ENCODE measurements at regions not wholly inside any gene's neighbourhood (a gene's known extent, or its start where the extent isn't known, plus 50 kb on each side); places are given as distances from the start of the nearest gene placed in this dataset.

DNA sequence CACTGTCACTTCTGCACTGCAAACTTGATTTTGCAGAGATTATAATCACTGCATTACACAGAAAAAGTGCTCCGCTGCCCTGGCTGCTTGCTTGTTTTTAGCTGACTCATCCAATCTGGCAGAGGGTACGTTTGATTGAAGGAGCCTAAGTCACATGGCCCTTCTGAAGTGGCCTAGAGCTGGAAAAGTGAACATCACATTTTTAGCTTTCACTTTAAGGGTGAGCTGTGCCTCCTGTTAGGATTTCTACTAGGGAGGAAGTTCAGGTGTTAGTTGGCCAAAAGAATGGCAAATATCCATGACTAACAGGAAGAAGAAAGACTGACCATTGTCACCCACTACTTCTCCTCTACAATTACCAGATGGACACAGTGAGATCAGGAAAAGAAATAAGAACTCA lies 889.1 kb upstream of the MAP3K7 start:
- DNase-seq (ENCODE audit: low read depth, low spot score), result no peak
- H3K27me3 ChIP-seq (ENCODE audit: insufficient read depth, insufficient read length), result no peaks in the 10 kb centered on the region

DNA sequence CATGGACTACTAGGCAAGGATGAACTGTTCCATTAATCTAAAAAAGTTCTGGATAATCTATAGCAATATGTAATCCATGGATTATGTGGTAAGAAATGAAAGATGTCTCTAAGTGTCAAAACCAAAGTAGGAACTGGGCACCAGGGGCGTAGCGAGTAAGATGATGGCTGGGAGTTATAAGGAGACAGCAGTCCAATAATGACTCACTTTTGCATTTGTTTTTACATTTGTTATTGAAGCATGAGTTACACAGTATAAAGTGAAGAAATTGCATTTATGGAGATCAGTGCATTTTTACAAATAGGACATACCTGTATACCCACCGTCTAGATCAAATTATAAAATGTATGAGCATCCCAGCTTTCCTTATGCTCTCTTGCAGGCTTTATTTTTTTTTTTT lies 878.5 kb upstream of the MAP3K7 start:
- Histone ChIP-seq H3K4me3 (ENCODE audit: insufficient read length, low read depth) (no peak overlapping the region), H3K27me3 (ENCODE audit: insufficient read depth, insufficient read length) (no peaks in the 10 kb centered on the region), H3K4me1 (ENCODE audit: insufficient read depth, insufficient read length) (no peaks in the 10 kb centered on the region), H3K9me3 (ENCODE audit: insufficient read depth, low read length) (no peaks in the 10 kb centered on the region), H3K9ac (ENCODE audit: insufficient read length, low read depth) (no peak overlapping the region), H3K36me3 (ENCODE audit: insufficient read depth, insufficient read length, low read length) (no peaks in the 10 kb centered on the region)
- no peak for TF ChIP-seq SUZ12 (IDR thresholded peaks at IDR 0.05; ENCODE audit: extremely low read depth, insufficient read depth, insufficient read length)
- no peak for TF ChIP-seq ZNF274 (IDR thresholded peaks at IDR 0.05; ENCODE audit: low read depth, low read length)
- no peak for TF ChIP-seq YY1 (IDR thresholded peaks at IDR 0.05; ENCODE audit: insufficient read depth, insufficient read length)
- no peak for DNase-seq (ENCODE audit: low read depth, low spot score)

More for the DNA sequence above, 889.1 kb upstream of the MAP3K7 start:
- Histone ChIP-seq H3K36me3 (ENCODE audit: insufficient read depth, insufficient read length, low read length) (no peaks in the 10 kb centered on the region), H3K9ac (ENCODE audit: insufficient read length, low read depth) (no peak overlapping the region), H3K4me3 (ENCODE audit: insufficient read length, low read depth) (no peak overlapping the region), H3K4me1 (ENCODE audit: insufficient read depth, insufficient read length) (no peaks in the 10 kb centered on the region), H3K9me3 (ENCODE audit: insufficient read depth, low read length) (no peaks in the 10 kb centered on the region)
- TF ChIP-seq ZNF274 (IDR thresholded peaks at IDR 0.05; ENCODE audit: low read depth, low read length) (no peak), SUZ12 (IDR thresholded peaks at IDR 0.05; ENCODE audit: extremely low read depth, insufficient read depth, insufficient read length) (no peak), YY1 (IDR thresholded peaks at IDR 0.05; ENCODE audit: insufficient read depth, insufficient read length) (no peak)

- no peaks in the 10 kb centered on the region for H3K4me1 ChIP-seq (ENCODE audit: insufficient read depth, insufficient read length)
- no peak overlapping the region for H3K9ac ChIP-seq (ENCODE audit: insufficient read length, low read depth)
- H3K27me3 ChIP-seq (ENCODE audit: insufficient read depth, insufficient read length), result no peaks in the 10 kb centered on the region
Observed at GRCh38 chr6:91464718-91465117, 877.8 kb upstream of the MAP3K7 start.

DNA sequence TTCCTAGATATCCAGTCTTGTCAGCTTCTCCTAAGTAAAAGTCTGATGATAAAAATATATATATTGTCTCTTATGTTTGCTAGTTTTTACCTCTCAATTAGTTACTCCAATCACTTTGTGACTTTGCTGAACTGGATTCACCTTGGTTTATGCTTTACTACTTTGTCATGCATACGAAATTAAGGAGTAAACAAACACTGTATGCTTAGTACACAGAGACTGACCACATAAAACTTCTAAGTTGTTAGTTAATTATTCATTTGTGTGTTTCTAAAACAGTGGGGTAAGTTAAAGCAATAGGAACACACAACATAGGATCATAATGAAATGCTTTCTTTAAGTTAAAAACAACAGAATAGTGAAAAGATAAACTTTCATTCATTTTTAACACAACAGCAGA lies 877.3 kb upstream of the MAP3K7 start:
- Histone ChIP-seq H3K9me3 (ENCODE audit: insufficient read depth, low read length) (no peaks in the 10 kb centered on the region), H3K9ac (ENCODE audit: insufficient read length, low read depth) (no peak overlapping the region), H3K36me3 (ENCODE audit: insufficient read depth, insufficient read length, low read length) (no peaks in the 10 kb centered on the region), H3K4me3 (ENCODE audit: insufficient read length, low read depth) (no peak overlapping the region), H3K4me1 (ENCODE audit: insufficient read depth, insufficient read length) (no peaks in the 10 kb centered on the region), H3K27me3 (ENCODE audit: insufficient read depth, insufficient read length) (no peaks in the 10 kb centered on the region)
- no peak for TF ChIP-seq YY1 (IDR thresholded peaks at IDR 0.05; ENCODE audit: insufficient read depth, insufficient read length)
- no peak for TF ChIP-seq ZNF274 (IDR thresholded peaks at IDR 0.05; ENCODE audit: low read depth, low read length)
- no peak for TF ChIP-seq SUZ12 (IDR thresholded peaks at IDR 0.05; ENCODE audit: extremely low read depth, insufficient read depth, insufficient read length)
- no peak for DNase-seq (ENCODE audit: low read depth, low spot score)

More at GRCh38 chr6:91464718-91465117, 877.8 kb upstream of the MAP3K7 start:
- Histone ChIP-seq H3K9me3 (ENCODE audit: insufficient read depth, low read length) (no peaks in the 10 kb centered on the region), H3K36me3 (ENCODE audit: insufficient read depth, insufficient read length, low read length) (no peaks in the 10 kb centered on the region), H3K4me3 (ENCODE audit: insufficient read length, low read depth) (no peak overlapping the region)
- DNase-seq (ENCODE audit: low read depth, low spot score), result no peak
- no peak for TF ChIP-seq SUZ12 (IDR thresholded peaks at IDR 0.05; ENCODE audit: extremely low read depth, insufficient read depth, insufficient read length)
- no peak for TF ChIP-seq YY1 (IDR thresholded peaks at IDR 0.05; ENCODE audit: insufficient read depth, insufficient read length)
- no peak for TF ChIP-seq ZNF274 (IDR thresholded peaks at IDR 0.05; ENCODE audit: low read depth, low read length)

- Histone ChIP-seq H3K27me3 (ENCODE audit: insufficient read depth, insufficient read length) (no peaks in the 10 kb centered on the region), H3K4me1 (ENCODE audit: insufficient read depth, insufficient read length) (no peaks in the 10 kb centered on the region), H3K4me3 (ENCODE audit: insufficient read length, low read depth) (no peak overlapping the region), H3K9me3 (ENCODE audit: insufficient read depth, low read length) (no peaks in the 10 kb centered on the region), H3K9ac (ENCODE audit: insufficient read length, low read depth) (no peak overlapping the region), H3K36me3 (ENCODE audit: insufficient read depth, insufficient read length, low read length) (no peaks in the 10 kb centered on the region)
- no peak for DNase-seq (ENCODE audit: low read depth, low spot score)
- TF ChIP-seq ZNF274 (IDR thresholded peaks at IDR 0.05; ENCODE audit: low read depth, low read length) (no peak), SUZ12 (IDR thresholded peaks at IDR 0.05; ENCODE audit: extremely low read depth, insufficient read depth, insufficient read length) (no peak), YY1 (IDR thresholded peaks at IDR 0.05; ENCODE audit: insufficient read depth, insufficient read length) (no peak)
Observed at GRCh38 chr6:91462241-91462640, 875.4 kb upstream of the MAP3K7 start.

GRCh38 chr6:91453224-91453878 lies 866.5 kb upstream of the MAP3K7 start:
- DNase-seq (ENCODE audit: low read depth, low spot score), result no peak
- Histone ChIP-seq H3K27me3 (ENCODE audit: insufficient read depth, insufficient read length) (no peaks in the 10 kb centered on the region), H3K4me1 (ENCODE audit: insufficient read depth, insufficient read length) (no peaks in the 10 kb centered on the region), H3K4me3 (ENCODE audit: insufficient read length, low read depth) (no peak overlapping the region), H3K9ac (ENCODE audit: insufficient read length, low read depth) (no peak overlapping the region), H3K9me3 (ENCODE audit: insufficient read depth, low read length) (no peaks in the 10 kb centered on the region), H3K36me3 (ENCODE audit: insufficient read depth, insufficient read length, low read length) (no peaks in the 10 kb centered on the region)
- TF ChIP-seq SUZ12 (IDR thresholded peaks at IDR 0.05; ENCODE audit: extremely low read depth, insufficient read depth, insufficient read length) (no peak), YY1 (IDR thresholded peaks at IDR 0.05; ENCODE audit: insufficient read depth, insufficient read length) (no peak), ZNF274 (IDR thresholded peaks at IDR 0.05; ENCODE audit: low read depth, low read length) (no peak)

DNA sequence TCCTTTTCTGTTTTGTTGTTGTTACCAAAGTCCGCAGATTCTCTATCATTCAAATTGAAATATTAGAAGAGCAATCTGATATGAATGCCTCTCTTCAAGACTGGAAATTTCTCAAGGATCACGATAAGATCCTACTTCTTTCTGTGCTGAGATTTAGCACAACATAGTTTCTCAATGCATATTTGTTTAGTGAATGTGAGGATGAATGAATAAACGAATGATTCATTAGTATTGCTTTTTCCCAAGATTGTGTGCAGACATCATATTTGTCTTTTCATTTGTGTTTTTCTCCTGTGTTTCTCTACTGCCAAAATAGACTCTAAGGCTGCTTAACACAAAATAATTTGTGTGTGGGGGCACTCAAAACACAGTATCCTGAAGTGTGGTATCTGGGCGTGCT lies 862.7 kb upstream of the MAP3K7 start:
- Histone ChIP-seq H3K4me3 (ENCODE audit: insufficient read length, low read depth) (no peak overlapping the region), H3K9ac (ENCODE audit: insufficient read length, low read depth) (no peak overlapping the region), H3K9me3 (ENCODE audit: insufficient read depth, low read length) (no peaks in the 10 kb centered on the region), H3K27me3 (ENCODE audit: insufficient read depth, insufficient read length) (no peaks in the 10 kb centered on the region), H3K4me1 (ENCODE audit: insufficient read depth, insufficient read length) (no peaks in the 10 kb centered on the region), H3K36me3 (ENCODE audit: insufficient read depth, insufficient read length, low read length) (no peaks in the 10 kb centered on the region)
- DNase-seq (ENCODE audit: low read depth, low spot score), result no peak
- TF ChIP-seq SUZ12 (IDR thresholded peaks at IDR 0.05; ENCODE audit: extremely low read depth, insufficient read depth, insufficient read length) (no peak), YY1 (IDR thresholded peaks at IDR 0.05; ENCODE audit: insufficient read depth, insufficient read length) (no peak), ZNF274 (IDR thresholded peaks at IDR 0.05; ENCODE audit: low read depth, low read length) (no peak)
